Liver (tissue), 8 donors: ENCODE measurements at regions not wholly inside any gene's neighbourhood (a gene's known extent, or its start where the extent isn't known, plus 50 kb on each side); places are given as distances from the start of the nearest gene placed in this dataset.

ENCODE experiments used
- DNase-seq: peaks from one replicate; pipeline ENCODE4 v3.0.0-alpha.2; 2017; ENCODE audit warnings: low spot score
- H3K27ac ChIP-seq, 2 donors: one replicate each; pipeline ENCODE4 v1.7.0; 2013; ENCODE audit warnings: inconsistent platforms in 2 of 2, low read length in 2 of 2, control low read depth in 1 of 2, low read depth in 1 of 2, mild to moderate bottlenecking in 1 of 2
- H3K27me3 ChIP-seq, 4 donors: one replicate each; pipeline versions ENCODE4 v1.6.1 to v1.7.0; 2013; ENCODE audit warnings: low read length in 3 of 4, inconsistent platforms in 1 of 4, mild to moderate bottlenecking in 1 of 4, moderate library complexity in 1 of 4; ENCODE audit not compliant: control insufficient read depth in 4 of 4, insufficient read depth in 4 of 4
- H3K36me3 ChIP-seq, 4 donors: one replicate each; pipeline versions ENCODE4 v1.6.1 to v1.7.0; 2013; ENCODE audit warnings: low read length in 3 of 4, mild to moderate bottlenecking in 3 of 4, low read depth in 1 of 4, moderate library complexity in 1 of 4; ENCODE audit not compliant: control insufficient read depth in 4 of 4, insufficient read depth in 3 of 4
- H3K4me1 ChIP-seq, 4 donors: one replicate each; pipeline versions ENCODE4 v1.6.1 to v1.7.0; 2013; ENCODE audit warnings: low read length in 3 of 4, mild to moderate bottlenecking in 3 of 4, moderate library complexity in 1 of 4; ENCODE audit not compliant: control insufficient read depth in 4 of 4, insufficient read depth in 4 of 4
- H3K4me3 ChIP-seq, 3 donors: one replicate each; pipeline versions ENCODE4 v1.6.1 to v1.7.0; 2013; ENCODE audit warnings: low read length in 3 of 3, control low read depth in 1 of 3, low read depth in 1 of 3, mild to moderate bottlenecking in 1 of 3
- H3K9ac ChIP-seq, 2 donors: one replicate each; pipeline ENCODE4 v1.7.0; 2013; ENCODE audit warnings: low read length in 2 of 2, mild to moderate bottlenecking in 2 of 2, moderate library complexity in 2 of 2, control low read depth in 1 of 2, low read depth in 1 of 2
- H3K9me3 ChIP-seq, 4 donors: one replicate each; pipeline versions ENCODE4 v1.6.1 to v1.7.0; 2013; ENCODE audit warnings: low read length in 3 of 4; ENCODE audit not compliant: control insufficient read depth in 4 of 4
- ATF3 ChIP-seq: IDR thresholded peaks from 2 replicates; pipeline ENCODE4 v1.6.1; 2016; ENCODE audit warnings: antibody characterized with exemption
- EGR1 ChIP-seq, 2 donors: IDR thresholded peaks; 2 replicates each; pipeline ENCODE4 v1.6.1; 2016 to 2018; ENCODE audit warnings: antibody characterized with exemption in 2 of 2, low read depth in 2 of 2
- FOXA1 ChIP-seq: IDR thresholded peaks from 2 replicates; pipeline ENCODE4 v1.6.1; 2016; ENCODE audit warnings: antibody characterized with exemption
- FOXA2 ChIP-seq: IDR thresholded peaks from 2 replicates; pipeline ENCODE4 v1.6.1; 2016; ENCODE audit warnings: antibody characterized with exemption
- GABPA ChIP-seq, 2 donors: IDR thresholded peaks in 1 of 2; conservative IDR thresholded peaks in 1 of 2; 2 replicates each; pipeline ENCODE4 v1.6.1; 2016; ENCODE audit warnings: antibody characterized with exemption in 2 of 2, mild to moderate bottlenecking in 1 of 2, moderate library complexity in 1 of 2
- HNF4A ChIP-seq, 2 donors: conservative IDR thresholded peaks; 2 replicates each; pipeline ENCODE4 v1.6.1; 2016; ENCODE audit warnings: antibody characterized with exemption in 2 of 2, mild to moderate bottlenecking in 2 of 2
- HNF4G ChIP-seq: IDR thresholded peaks from 2 replicates; pipeline ENCODE4 v1.6.1; 2016; ENCODE audit warnings: antibody characterized with exemption
- JUND ChIP-seq, 2 donors: IDR thresholded peaks; 2 replicates each; pipeline ENCODE4 v1.6.1; 2016; ENCODE audit warnings: antibody characterized with exemption in 2 of 2
- MAX ChIP-seq: IDR thresholded peaks from 2 replicates; pipeline ENCODE4 v1.6.1; 2016; ENCODE audit warnings: antibody characterized with exemption
- NR2F2 ChIP-seq: IDR thresholded peaks from 2 replicates; pipeline ENCODE4 v1.6.1; 2016; ENCODE audit warnings: antibody characterized with exemption
- RAD21 ChIP-seq, 2 donors: IDR thresholded peaks; 2 replicates each; pipeline ENCODE4 v1.6.1; 2016; ENCODE audit warnings: antibody characterized with exemption in 2 of 2, mild to moderate bottlenecking in 2 of 2
- RXRA ChIP-seq, 2 donors: IDR thresholded peaks; 2 replicates each; pipeline ENCODE4 v1.6.1; 2017 to 2018; ENCODE audit warnings: antibody characterized with exemption in 2 of 2, mild to moderate bottlenecking in 1 of 2
- SP1 ChIP-seq: IDR thresholded peaks from 2 replicates; pipeline ENCODE4 v1.6.1; 2018; ENCODE audit warnings: antibody characterized with exemption, mild to moderate bottlenecking
- TAF1 ChIP-seq: conservative IDR thresholded peaks from 2 replicates; pipeline ENCODE4 v1.6.1; 2016; ENCODE audit warnings: antibody characterized with exemption, mild to moderate bottlenecking
- YY1 ChIP-seq: IDR thresholded peaks from 2 replicates; pipeline ENCODE4 v1.6.1; 2016; ENCODE audit warnings: antibody characterized with exemption, mild to moderate bottlenecking
- WGBS: extraction: QIAGEN DNeasy Blood & Tissue Kit; methylation state at CpG from one replicate; pipeline ENCODE4 v1.1.7; 2013; 5-methylcytosine and 5-hydroxymethylcytosine counted together
- TF ChIP-seq, protein P1 (sequence below): fragments of 150-350 bp; IDR thresholded peaks from 2 replicates; pipeline ENCODE4 v1.5.1; 2017; ENCODE audit warnings: improper control_type of control experiment, low read depth, low read length; ENCODE audit not compliant: missing input control
- TF ChIP-seq, protein P2 (sequence below): IDR thresholded peaks from 2 replicates; pipeline ENCODE4 v1.6.1; 2016; ENCODE audit warnings: antibody characterized with exemption, mild to moderate bottlenecking
- TF ChIP-seq, protein P3 (sequence below): IDR thresholded peaks from 2 replicates; pipeline ENCODE4 v1.6.1; 2016; ENCODE audit warnings: antibody characterized with exemption
- donor health status: healthy.
- donor health status: healthy.
- donor health status: healthy.
- donor health status: healthy.
- donor health status: healthy.

GRCh38 chr1:199545780-199546179 is 481.7 kb upstream of the NR5A2 start:
- H3K4me1 ChIP-seq: no peaks in the 10 kb centered on the region
- H3K27ac ChIP-seq: no peak overlapping the region
- WGBS: 33% methylated on average over 1 of the region's 1 CpG
- no peak overlapping the region for H3K9ac ChIP-seq
- no peaks in the 10 kb centered on the region for H3K9me3 ChIP-seq
- TF ChIP-seq, protein P1, sequence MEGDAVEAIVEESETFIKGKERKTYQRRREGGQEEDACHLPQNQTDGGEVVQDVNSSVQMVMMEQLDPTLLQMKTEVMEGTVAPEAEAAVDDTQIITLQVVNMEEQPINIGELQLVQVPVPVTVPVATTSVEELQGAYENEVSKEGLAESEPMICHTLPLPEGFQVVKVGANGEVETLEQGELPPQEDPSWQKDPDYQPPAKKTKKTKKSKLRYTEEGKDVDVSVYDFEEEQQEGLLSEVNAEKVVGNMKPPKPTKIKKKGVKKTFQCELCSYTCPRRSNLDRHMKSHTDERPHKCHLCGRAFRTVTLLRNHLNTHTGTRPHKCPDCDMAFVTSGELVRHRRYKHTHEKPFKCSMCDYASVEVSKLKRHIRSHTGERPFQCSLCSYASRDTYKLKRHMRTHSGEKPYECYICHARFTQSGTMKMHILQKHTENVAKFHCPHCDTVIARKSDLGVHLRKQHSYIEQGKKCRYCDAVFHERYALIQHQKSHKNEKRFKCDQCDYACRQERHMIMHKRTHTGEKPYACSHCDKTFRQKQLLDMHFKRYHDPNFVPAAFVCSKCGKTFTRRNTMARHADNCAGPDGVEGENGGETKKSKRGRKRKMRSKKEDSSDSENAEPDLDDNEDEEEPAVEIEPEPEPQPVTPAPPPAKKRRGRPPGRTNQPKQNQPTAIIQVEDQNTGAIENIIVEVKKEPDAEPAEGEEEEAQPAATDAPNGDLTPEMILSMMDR: no peak
- TF ChIP-seq RAD21 (IDR thresholded peaks at IDR 0.05) (peak; percentile 42 to 69), SP1 (no peak)
- no peaks in the 10 kb centered on the region for H3K27me3 ChIP-seq
- H3K36me3 ChIP-seq: no peaks in the 10 kb centered on the region
- H3K4me3 ChIP-seq: no peak overlapping the region
- DNase-seq: no peak

GRCh38 chr1:199546323-199546722 is 481.2 kb upstream of the NR5A2 start:
- Histone ChIP-seq H3K9me3 (no peaks in the 10 kb centered on the region), H3K27ac (no peak overlapping the region), H3K4me1 (no peaks in the 10 kb centered on the region), H3K9ac (no peak overlapping the region), H3K27me3 (no peaks in the 10 kb centered on the region), H3K36me3 (no peaks in the 10 kb centered on the region), H3K4me3 (no peak overlapping the region)
- no peak for DNase-seq
- 92% methylated on average over 2 of the region's 2 CpGs for WGBS
- no peak for TF ChIP-seq JUND (IDR thresholded peaks at IDR 0.05)
- TF ChIP-seq RXRA (IDR thresholded peaks at IDR 0.05): no peak
- no peak for TF ChIP-seq TAF1
- TF ChIP-seq EGR1 (IDR thresholded peaks at IDR 0.05; ENCODE audit: low read depth in 2 of 2): no peak
- no peak for TF ChIP-seq HNF4A (conservative IDR thresholded peaks at IDR 0.05)
- TF ChIP-seq RAD21 (IDR thresholded peaks at IDR 0.05): no peak
- TF ChIP-seq, protein P2, sequence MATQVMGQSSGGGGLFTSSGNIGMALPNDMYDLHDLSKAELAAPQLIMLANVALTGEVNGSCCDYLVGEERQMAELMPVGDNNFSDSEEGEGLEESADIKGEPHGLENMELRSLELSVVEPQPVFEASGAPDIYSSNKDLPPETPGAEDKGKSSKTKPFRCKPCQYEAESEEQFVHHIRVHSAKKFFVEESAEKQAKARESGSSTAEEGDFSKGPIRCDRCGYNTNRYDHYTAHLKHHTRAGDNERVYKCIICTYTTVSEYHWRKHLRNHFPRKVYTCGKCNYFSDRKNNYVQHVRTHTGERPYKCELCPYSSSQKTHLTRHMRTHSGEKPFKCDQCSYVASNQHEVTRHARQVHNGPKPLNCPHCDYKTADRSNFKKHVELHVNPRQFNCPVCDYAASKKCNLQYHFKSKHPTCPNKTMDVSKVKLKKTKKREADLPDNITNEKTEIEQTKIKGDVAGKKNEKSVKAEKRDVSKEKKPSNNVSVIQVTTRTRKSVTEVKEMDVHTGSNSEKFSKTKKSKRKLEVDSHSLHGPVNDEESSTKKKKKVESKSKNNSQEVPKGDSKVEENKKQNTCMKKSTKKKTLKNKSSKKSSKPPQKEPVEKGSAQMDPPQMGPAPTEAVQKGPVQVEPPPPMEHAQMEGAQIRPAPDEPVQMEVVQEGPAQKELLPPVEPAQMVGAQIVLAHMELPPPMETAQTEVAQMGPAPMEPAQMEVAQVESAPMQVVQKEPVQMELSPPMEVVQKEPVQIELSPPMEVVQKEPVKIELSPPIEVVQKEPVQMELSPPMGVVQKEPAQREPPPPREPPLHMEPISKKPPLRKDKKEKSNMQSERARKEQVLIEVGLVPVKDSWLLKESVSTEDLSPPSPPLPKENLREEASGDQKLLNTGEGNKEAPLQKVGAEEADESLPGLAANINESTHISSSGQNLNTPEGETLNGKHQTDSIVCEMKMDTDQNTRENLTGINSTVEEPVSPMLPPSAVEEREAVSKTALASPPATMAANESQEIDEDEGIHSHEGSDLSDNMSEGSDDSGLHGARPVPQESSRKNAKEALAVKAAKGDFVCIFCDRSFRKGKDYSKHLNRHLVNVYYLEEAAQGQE: no peak
- TF ChIP-seq MAX: no peak
- no peak for TF ChIP-seq NR2F2
- no peak for TF ChIP-seq FOXA2
- no peak for TF ChIP-seq FOXA1
- no peak for TF ChIP-seq ATF3
- TF ChIP-seq SP1: no peak
- TF ChIP-seq, protein P1: no peak
- no peak for TF ChIP-seq GABPA (IDR thresholded peaks at IDR 0.05 in 1 of 2, conservative IDR thresholded peaks at IDR 0.05 in 1 of 2)
- TF ChIP-seq, protein P3, sequence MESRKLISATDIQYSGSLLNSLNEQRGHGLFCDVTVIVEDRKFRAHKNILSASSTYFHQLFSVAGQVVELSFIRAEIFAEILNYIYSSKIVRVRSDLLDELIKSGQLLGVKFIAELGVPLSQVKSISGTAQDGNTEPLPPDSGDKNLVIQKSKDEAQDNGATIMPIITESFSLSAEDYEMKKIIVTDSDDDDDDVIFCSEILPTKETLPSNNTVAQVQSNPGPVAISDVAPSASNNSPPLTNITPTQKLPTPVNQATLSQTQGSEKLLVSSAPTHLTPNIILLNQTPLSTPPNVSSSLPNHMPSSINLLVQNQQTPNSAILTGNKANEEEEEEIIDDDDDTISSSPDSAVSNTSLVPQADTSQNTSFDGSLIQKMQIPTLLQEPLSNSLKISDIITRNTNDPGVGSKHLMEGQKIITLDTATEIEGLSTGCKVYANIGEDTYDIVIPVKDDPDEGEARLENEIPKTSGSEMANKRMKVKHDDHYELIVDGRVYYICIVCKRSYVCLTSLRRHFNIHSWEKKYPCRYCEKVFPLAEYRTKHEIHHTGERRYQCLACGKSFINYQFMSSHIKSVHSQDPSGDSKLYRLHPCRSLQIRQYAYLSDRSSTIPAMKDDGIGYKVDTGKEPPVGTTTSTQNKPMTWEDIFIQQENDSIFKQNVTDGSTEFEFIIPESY: no peak
- TF ChIP-seq YY1: no peak
- TF ChIP-seq HNF4G: no peak
